COLO668 (cell line): ENCODE measurements at regions not wholly inside any gene's neighbourhood (a gene's known extent, or its start where the extent isn't known, plus 50 kb on each side); places are given as distances from the start of the nearest gene placed in this dataset.

Experiments used
- DNase-seq: peaks from one replicate; lab custom pipeline; 2025; ENCODE audit not compliant: unreplicated experiment; lab: John Stamatoyannopoulos, UW

DNA sequence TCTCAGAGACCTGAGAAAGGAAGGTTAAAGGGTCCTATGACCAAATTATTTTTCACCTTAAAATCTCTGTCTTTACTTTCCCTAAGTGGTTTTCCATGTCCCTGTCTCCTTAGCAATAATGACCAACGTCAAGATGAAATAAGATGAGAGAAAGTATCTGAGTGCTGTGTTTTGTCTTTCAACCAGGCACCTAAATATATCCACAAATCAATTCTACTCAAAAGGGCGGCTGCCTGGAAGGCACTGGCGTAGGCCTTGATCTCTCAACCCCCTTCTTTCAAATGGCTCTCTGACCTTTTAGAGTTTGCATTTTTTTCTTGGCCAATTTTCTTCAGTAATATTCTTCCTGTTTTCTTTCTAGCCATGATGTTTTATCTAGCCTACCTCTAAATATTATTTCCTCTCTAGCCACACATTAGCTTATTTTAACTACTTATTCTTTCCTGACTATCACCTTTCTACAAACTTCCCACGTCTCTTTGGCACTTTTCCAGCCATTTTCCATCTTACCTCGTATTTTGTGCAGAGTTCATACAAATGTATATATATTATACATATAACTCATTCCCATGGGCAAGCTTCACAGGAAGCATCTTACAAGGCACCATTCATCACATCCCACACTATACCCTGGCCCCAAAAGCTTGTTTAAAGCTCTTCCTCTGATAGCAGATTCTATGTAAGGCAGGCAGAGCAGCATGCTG is 204.5 kb downstream of the SNX18 start:
- no peak for DNase-seq

DNA sequence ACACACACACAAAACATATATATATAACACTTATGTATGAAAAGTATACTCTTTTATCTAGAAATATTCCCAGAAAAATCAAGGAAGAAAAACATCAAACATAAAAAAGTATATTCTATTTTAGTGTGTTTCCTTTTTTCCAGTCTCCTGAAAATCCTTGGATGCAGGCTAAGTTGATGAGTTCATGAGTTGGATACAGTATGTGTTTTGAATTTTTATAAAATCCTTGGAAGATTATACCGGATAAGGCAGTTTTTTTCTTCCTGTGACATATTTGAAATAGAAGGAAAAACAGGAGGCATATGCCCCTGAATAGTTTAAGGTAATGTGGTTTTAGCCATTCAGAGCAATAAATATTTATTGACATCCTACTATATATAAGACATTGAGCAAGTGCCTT is 203.6 kb downstream of the SNX18 start:
- no peak for DNase-seq

DNA sequence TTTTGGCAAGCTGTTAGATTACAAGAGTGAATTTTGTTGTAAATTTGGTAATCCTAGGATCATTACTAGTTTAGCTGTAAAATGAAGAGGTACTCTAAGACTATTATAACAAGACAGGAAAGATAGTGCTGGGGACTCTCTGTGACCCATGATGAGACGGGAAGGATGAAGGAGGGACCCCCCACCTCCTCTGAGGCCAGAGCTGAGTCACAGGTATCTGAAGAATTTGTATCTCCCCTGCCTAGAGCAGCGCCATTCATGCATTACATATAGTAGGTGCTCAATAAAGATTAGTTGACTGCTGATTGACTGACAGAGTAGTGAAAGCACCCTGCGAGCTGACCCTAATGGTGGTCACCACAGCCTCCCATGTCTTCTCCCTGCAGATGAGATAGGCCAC is 202.8 kb downstream of the SNX18 start:
- no peak for DNase-seq

DNA sequence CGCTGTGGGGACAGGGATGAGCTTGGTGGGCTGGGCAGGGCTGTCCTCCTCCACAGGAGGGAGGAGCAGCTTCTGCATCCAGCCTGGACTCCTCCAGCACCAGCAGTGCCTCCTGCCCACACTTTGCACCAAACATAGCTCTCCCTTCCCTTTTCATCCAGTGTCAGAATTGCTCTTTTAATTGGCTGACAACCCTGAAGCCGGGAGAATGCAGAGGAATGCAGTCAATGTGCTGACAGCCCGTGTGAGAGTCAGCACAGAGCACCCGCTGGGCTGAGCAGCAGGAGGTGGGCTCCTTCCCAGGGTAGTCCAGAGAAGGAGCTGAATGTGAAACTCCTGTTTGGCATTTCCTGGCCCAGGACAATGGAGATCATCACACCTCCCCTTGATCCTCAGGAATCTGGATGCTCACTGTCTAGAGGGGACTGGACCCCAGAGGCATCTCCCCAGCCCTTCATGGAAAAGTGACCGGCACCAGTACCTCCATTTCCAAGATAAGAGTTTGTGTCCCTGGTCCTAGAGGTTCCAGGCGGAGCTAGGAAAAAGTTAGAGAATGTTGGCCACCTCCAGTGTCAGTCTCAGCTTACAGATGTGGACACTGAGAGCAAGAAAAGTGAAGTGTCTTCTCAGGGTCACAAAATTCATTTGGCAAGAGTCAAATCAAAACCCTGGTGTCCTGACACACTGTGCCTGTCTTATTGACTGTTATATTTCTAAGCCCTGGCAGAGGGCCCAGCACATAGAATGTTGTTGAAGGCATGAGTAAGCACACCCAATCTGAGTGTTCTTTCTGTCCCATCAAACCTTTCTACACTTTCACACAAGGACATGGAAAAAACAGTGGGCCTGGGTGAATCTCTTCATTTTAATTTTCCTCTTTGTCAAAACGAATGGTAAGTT is 202.1 kb downstream of the SNX18 start:
- DNase-seq: no peak

DNA sequence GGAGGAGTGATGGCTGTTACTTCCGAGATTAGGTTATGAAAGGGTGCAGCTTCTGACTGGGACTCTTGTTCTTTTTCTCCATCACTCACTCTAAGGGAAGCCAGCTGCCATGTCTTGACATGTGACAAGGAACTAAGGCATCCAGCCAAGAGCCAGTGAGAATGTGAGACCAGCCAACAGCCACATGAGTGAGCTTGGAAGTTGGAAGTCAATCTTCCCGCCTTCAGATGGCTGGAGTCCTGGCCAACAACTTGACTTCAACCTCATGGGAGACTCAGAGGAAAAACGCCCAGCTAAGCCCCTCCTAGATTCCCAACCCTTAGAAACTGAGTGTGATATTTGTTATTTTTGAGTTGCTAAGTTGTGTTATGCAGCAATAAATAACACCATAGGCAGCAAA is 201.1 kb downstream of the SNX18 start:
- no peak for DNase-seq

DNA sequence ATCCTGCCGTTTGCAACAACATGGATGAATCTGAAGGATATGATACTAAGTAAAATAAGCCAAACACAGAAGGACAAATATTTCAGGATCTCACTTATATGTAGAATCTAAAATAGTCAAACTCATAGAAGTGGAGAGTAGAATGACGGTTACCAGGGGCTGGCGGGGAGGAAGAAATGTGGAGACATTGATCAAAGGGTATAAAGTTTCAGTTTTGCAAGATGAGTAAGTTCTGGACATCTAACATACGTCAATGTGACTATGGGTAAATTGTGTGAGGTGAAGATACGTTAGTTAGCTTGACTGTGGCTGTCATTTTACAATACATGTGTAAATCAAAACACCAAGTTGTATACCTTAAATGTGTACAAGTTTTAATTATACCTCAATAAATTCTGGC is 200.3 kb downstream of the SNX18 start:
- DNase-seq: no peak

DNA sequence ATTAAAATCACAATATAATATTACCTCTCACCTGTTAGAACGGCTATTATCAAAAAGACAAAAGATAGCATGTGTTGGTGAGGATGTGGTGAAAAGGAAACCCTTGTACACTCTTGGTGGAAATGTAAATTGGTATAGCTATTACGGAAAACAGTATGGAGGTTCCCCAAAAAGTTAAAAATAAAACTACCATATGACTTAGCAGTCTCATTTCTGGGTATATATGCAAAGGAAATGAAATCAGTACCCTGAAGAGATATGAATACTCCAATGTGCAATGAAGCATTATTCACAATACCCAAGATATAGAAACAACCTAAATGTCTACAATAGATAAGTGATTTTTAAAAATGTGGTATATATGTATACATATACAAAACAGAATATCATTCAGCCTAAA is 199.9 kb downstream of the SNX18 start:
- DNase-seq: no peak

DNA sequence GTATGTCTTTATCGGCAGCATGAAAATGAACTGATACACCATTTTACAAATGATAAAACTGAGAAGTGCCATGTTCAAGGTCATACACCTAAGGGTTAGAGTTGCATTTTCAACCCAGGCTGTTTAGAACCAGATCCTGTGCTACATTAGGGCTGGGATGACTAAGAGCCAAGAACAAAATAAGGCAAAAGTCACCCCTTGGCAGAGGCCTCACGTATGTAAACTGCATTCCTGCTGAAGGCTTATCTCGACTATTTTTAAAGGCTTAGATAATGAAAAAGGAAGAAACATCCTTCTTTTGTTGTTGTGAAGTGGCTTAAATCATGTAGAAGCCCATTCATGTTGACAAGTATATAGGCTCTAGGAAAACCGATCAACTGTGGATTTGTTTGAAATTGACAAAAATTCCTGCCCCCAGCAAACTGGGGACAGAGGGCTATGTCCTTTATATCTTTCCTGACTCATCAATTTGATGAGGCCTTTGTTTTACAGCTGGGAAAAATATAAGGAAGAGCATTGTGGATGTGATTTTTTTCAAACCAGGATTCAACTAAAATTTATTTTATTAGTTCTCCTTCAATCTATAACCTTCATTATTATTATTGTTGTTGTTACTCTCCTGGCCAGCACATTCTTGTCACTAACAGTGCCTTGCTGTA is 196.5 kb downstream of the SNX18 start:
- DNase-seq: no peak

DNA sequence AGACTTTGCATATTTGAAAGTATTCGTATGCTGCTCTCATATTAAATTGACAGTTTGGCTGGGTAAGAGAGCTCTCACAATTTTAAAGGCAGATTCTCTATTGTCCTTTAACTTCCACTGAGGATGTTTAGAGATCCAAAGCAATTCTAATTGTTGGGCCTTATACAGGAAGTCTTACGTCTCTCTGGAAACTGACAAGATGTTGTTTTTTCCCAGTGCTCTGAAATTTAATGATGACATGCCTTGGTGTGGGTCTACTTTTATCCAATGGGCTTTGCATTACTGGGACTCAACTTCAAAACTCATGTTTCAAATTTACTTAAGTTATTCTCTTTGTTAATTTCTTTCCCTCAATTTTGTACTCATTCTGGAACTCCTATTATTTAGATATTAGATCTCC is 191.5 kb downstream of the SNX18 start:
- DNase-seq: no peak

DNA sequence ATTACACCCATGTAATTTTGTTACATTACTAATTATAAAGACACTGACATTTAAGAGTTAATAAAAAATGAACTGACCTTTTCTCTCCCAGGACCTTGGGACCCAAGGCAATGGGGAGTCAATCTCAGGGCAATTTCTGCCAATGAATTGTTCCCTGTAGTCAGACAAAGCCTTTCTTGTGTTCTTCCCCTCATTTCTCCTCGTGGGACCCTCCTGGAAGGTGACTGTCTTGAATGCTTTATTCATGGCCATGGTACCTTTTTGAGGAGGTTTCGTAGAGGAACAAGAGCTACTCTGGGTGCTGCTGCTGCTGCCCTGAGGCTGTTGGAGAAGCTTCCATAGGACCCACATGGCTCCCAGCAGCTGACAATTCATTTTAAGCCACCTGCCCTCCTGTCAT is 190.3 kb downstream of the SNX18 start:
- DNase-seq: no peak

DNA sequence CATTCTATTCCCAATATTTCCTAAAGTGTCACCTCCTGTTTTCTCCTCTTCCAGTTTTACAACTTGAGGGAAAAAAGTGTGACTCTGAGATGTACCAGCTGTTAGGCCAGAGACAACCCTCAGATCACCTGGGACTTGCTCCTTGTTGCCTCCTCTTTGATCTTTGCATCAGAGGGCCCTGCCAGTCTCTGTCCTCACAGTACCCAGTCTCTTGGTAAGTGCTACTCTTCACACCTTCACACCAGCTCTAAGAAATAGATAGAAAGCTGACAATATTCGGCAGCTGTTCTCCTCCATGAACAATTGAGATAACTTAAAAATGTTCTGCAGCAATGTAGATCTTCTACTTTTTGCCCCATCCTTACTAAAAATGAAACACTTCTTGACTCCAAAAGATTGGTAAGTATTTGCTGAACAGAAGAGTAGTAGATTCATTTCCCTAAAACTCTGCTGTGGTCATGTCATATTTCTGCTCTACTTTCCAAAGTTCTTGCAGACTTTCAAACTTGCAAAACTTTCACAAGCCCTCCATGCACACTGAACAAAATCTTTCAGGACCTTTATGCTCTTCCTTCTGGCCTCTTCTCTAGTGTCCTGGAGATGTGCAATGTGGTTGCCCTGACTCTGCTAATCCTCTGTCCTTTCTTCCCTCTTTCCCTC is 188.6 kb downstream of the SNX18 start:
- no peak for DNase-seq

DNA sequence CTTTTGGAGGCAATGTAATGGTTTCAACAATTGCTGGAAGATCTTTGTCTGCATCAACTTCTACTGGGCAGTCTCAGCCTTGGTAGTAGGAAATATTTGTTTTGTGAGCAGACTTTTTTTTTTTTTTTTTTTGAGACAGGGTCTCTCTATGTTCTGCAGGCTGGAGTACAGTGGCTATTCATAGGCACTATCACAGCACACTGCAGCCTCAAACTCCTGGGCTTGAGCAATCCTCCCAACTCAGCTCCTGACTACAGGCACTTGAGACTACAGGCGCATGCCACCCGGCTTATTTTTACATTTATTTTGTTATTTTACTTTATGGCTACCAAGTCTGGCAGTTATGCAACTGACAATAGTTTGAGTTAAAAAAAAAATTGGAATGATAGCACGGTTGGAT is 187.3 kb downstream of the SNX18 start:
- DNase-seq: no peak

DNA sequence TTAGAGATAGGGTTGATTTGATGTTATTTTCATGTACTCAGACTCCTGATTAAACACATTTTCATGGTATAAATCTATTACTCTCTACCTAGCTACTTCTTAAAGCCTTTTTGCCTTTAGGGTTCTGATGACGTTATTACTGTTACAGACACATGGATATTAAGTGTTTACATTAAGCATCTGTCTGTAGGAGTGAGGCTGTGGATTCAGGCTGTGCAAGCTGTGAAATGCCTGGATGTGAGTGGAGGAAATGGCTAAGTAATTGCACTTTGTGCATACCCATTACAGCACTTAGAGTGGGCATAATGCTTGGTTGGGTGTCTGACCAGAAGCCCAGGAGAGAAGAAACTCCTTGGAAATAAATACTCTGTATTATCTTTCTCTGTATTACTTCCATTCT is 186.8 kb downstream of the SNX18 start:
- no peak for DNase-seq

DNA sequence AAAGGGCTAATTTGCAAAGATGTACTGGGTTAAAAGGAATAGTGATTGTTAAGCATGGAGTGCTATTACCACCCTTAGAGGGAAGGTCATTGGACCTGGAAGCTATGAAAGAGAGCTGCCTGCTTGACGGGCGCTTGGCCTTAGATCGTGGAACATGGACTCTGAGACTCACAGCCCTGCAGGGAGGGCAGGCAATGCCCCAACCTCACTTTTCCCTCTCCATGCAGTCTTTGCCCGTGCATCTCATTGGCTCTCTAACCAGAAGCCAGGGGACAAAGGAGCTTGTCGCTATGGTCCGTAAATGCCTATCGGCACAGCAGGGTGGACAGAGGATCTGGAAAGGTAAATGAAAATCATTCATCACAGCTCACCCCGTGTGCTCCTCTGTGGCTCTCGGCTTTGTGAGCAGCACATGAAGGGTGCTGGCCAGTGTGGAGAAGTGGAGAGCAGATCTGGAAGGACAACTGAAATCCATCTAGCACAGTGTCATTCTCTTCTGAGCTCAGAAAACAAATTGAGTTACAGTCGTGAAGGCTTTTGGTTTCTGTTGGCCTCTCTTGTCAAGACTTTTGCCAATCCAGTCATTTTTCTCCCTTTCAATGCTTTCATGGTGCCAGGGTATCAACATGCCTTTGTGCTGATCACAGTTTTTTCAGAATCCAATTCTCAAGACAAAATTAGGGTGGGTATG is 186.2 kb downstream of the SNX18 start:
- DNase-seq: no peak

DNA sequence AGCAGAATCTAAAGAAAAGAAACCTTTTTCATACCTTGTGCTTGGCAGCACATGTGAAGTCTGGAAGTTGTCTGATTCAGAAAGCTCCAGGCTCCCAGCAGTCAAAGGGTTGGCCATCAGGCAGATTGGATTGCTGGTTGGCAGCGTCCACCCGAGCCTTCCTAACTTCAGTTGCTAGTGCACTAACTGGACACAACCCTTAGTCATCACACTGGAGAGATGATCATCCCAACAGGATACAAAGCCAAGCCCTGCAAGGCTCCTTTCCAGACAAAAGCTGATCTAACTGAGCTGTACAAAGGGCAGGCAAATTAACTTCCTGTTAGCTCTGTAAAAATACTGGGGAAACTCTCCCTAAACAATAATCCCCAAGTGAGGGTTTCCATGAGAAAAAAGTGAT is 185.6 kb downstream of the SNX18 start:
- DNase-seq: no peak

DNA sequence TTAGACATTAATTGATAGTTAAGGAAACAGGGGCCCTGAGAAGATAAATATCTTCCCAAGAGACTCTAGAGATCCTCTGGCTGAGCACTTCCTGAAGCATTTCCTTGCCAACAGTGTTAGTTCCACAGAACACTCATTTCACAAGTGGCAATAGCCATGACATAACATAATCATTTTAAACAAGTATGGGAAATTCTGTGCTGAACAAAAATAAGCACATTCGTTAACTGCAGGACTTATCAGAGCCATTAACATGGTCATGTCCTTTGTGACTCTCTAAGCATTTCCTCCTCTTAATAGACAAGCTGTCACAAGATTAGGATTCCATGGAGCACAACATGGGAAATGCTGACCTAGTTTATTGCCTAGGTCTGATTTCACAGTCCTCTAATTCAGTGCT is 184.9 kb downstream of the SNX18 start:
- DNase-seq: no peak

DNA sequence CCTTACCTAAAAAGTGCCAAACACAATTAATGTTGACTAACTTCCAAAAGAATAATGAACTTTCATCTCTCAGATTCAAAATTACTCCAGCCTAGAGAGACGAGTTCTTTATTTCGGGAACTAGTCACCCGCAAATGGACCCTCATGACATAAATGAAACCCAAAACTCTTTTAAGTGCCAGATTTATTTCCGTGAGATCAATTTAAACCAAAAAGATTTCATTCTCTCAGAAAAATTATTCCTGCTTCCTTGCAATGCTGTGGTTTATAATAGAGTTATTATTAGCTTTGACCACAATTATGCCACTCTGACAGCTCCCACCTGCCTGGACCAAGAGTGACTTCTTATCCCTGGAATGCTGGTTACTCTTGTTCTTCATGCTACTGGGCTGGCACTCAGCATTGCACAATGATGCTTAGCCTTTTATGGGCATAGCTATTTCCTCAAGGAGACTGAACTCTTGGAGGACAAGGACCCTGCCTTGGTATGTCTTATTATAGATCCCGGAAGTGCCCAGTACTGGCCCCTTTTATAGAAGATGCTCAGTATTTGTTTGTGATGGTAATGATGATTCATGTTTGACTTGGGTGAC is 183.5 kb downstream of the SNX18 start:
- no peak for DNase-seq

DNA sequence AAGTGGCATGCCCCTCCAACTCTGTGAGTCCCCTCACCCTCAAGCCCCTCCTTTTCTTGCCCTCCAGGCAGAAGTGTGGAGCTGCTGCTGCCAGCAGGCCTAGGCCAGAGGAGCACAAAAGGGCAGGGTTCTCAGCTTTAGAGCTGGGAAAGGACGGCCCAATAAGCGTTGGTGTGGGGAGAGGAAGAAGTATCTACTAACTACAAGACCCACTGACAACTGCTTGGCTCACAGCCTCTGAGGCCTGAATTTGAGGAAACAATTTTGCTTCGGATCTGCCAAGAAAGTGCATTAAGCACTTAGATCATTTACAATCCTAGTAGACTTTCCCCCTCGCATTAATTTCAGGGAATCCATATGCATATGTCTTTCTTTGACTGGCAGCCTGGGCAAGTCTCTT is 179.4 kb downstream of the SNX18 start:
- no peak for DNase-seq

DNA sequence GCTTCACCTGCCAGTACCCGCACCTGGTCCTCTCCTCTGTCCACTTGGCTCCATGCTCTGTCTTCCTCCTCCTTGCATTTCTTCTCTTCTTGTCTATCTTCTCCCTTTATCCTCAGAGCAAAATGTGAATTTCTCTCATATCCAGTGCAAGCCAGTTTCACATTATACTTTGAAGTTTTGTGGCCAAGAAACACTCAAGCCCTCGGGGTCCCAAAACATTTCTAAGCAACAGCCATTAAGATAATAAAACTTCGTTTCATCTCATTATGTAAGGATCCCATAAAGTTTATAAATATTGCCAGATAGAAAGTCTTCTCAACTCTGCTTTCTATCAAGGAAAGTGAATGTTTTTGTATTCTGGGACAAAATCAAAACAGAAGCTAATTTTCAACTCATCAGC is 178.8 kb downstream of the SNX18 start:
- DNase-seq: no peak

DNA sequence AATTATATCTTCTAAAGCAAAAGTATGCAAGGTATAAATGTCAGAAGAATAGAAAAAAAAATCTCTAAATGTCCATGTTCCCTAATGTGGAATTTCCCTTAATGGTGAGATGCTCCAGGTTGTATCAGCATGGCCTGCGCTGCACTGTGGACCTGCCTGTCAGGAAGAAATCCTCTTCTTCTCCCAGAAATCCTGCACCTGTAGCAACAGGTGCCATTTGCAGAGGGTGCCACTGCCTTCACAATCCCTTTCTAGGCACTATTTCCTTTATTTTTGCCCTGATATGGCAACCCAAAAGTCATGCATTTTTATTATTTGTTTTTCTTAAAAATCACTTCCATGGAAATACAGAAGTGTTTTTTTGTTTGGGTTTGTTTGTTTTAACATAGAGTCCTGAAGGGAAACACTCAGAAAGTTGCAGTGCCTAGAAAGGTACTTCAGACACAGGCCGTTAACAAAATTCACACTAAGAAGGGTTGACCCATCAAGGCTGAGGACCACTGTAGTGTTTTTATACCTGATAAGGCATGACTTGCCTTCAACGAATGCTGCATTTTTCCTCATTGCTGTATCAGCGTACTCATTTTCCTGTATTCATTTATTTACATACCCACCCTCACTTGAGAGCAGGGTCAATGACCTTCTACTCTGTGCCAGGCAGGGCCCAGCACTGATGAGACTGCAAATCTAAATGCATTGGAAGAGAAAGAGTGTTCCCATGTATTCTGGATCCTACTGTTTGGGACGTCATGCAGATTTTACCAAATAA is 177.8 kb downstream of the SNX18 start:
- DNase-seq: no peak
